HFFc6 (cell line): ENCODE measurements at regions not wholly inside any gene's neighbourhood (a gene's known extent, or its start where the extent isn't known, plus 50 kb on each side); places are given as distances from the start of the nearest gene placed in this dataset.

ENCODE experiments used
- DNase-seq: peaks from one replicate; pipeline ENCODE4 v3.0.0-alpha.2; 2018
- H3K27ac Mint-ChIP-seq: 2 replicates; pipeline ENCODE4 v1.8.0; 2020; ENCODE audit warnings: mild to moderate bottlenecking, mixed read lengths
- H3K27me3 Mint-ChIP-seq: 2 replicates; pipeline ENCODE4 v1.8.0; 2021; ENCODE audit warnings: mild to moderate bottlenecking, moderate library complexity, mixed read lengths; ENCODE audit not compliant: insufficient read depth
- H3K36me3 Mint-ChIP-seq: 2 replicates; pipeline ENCODE4 v1.8.0; 2021; ENCODE audit warnings: low read depth, mixed read lengths
- H3K4me1 Mint-ChIP-seq: 2 replicates; pipeline ENCODE4 v1.8.0; 2020; ENCODE audit warnings: low read depth, mixed read lengths
- H3K4me3 Mint-ChIP-seq: 2 replicates; pipeline ENCODE4 v1.8.0; 2020; ENCODE audit warnings: mild to moderate bottlenecking, moderate library complexity, mixed read lengths
- H3K9me3 Mint-ChIP-seq: 2 replicates; pipeline ENCODE4 v1.8.0; 2020; ENCODE audit warnings: mild to moderate bottlenecking, mixed read lengths
- CTCF ChIP-seq: fragments of 200-600 bp; sonication (generic); IDR thresholded peaks from 2 replicates; pipeline ENCODE4 v1.5.0; 2021; ENCODE audit warnings: antibody characterized with exemption, mild to moderate bottlenecking

- H3K27ac Mint-ChIP-seq = no peak overlapping the region
- peaks cover 17% of the 10 kb centered on the region for H3K9me3 Mint-ChIP-seq
- TF ChIP-seq CTCF = no peak
- no peak overlapping the region for H3K4me3 Mint-ChIP-seq
- no peaks in the 10 kb centered on the region for H3K4me1 Mint-ChIP-seq
- DNase-seq = no peak
- H3K27me3 Mint-ChIP-seq = no peaks in the 10 kb centered on the region; the same call in 1 of the 2 replicates
- H3K36me3 Mint-ChIP-seq = no peaks in the 10 kb centered on the region
Observed at GRCh38 chr9:119763260-119763659, 394.0 kb upstream of the BRINP1 start.

GRCh38 chr9:119761812-119762211 is 392.6 kb upstream of the BRINP1 start:
- no peaks in the 10 kb centered on the region for H3K4me1 Mint-ChIP-seq
- no peak for TF ChIP-seq CTCF
- no peaks in the 10 kb centered on the region for H3K36me3 Mint-ChIP-seq
- DNase-seq = no peak
- no peak overlapping the region for H3K4me3 Mint-ChIP-seq
- H3K27ac Mint-ChIP-seq = no peak overlapping the region
- peaks cover 27% of the 10 kb centered on the region for H3K9me3 Mint-ChIP-seq
- H3K27me3 Mint-ChIP-seq = no peaks in the 10 kb centered on the region; the same call in 1 of the 2 replicates

- no peaks in the 10 kb centered on the region for H3K36me3 Mint-ChIP-seq
- no peaks in the 10 kb centered on the region; the same call in 1 of the 2 replicates for H3K27me3 Mint-ChIP-seq
- H3K9me3 Mint-ChIP-seq = peaks cover 39% of the 10 kb centered on the region
- no peak for TF ChIP-seq CTCF
- no peak overlapping the region for H3K4me3 Mint-ChIP-seq
- no peak overlapping the region for H3K27ac Mint-ChIP-seq
- no peak for DNase-seq
- no peaks in the 10 kb centered on the region for H3K4me1 Mint-ChIP-seq
Observed at GRCh38 chr9:119758990-119759389, 389.8 kb upstream of the BRINP1 start.

GRCh38 chr9:119758241-119758640 is 389.0 kb upstream of the BRINP1 start:
- Mint-ChIP-seq H3K36me3 (no peaks in the 10 kb centered on the region), H3K4me3 (no peak overlapping the region), H3K27ac (no peak overlapping the region), H3K9me3 (peaks cover 42% of the 10 kb centered on the region), H3K4me1 (no peaks in the 10 kb centered on the region), H3K27me3 (no peaks in the 10 kb centered on the region; the same call in 1 of the 2 replicates)
- TF ChIP-seq CTCF = no peak
- no peak for DNase-seq

- no peak for DNase-seq
- H3K36me3 Mint-ChIP-seq = no peaks in the 10 kb centered on the region; the same call in 1 of the 2 replicates
- no peaks in the 10 kb centered on the region for H3K4me1 Mint-ChIP-seq
- H3K9me3 Mint-ChIP-seq = peaks cover 31% of the 10 kb centered on the region
- TF ChIP-seq CTCF = no peak
- no peak overlapping the region for H3K27ac Mint-ChIP-seq
- H3K4me3 Mint-ChIP-seq = no peak overlapping the region
- H3K27me3 Mint-ChIP-seq = peaks cover 2% of the 10 kb centered on the region; the same call in 1 of the 2 replicates
Observed at GRCh38 chr9:119739476-119739875, 370.2 kb upstream of the BRINP1 start.
